ENCODE measurements at regions not wholly inside any gene's neighbourhood (a gene's known extent, or its start where the extent isn't known, plus 50 kb on each side); places are given as distances from the start of the nearest gene placed in this dataset.

DNA sequence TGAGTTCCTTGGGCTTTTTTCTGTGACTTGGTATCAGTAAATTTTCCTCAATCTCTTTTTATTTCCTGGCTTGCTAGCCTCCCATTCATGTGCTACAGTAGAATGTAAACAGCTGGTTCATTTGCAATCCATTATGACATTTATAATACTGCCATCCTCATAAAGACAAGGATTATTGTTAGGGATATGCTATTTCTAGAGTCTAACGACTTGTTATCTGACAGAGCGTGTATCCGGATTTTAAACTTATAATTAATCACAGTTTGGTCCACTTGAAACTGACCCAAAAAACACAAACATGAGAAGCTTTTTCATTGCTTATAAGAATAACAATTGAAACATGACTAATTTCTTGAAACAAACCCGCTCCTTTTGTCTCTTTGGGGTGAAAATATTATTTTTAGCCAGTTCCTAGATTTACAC is 585.8 kb downstream of the TLE4 start:
- Histone ChIP-seq H3K79me1 (ENCODE audit: insufficient read depth, low read depth, low read length, poor library complexity, severe bottlenecking) (no peaks in the 10 kb centered on the region), H2AK5ac (ENCODE audit: insufficient read length, low read length) (no peak overlapping the region), H3K23me2 (ENCODE audit: insufficient read length, low read depth, low read length, poor library complexity, severe bottlenecking) (no peaks in the 10 kb centered on the region), H3K27me3 (ENCODE audit: insufficient read depth, low read length) (no peaks in the 10 kb centered on the region), H2BK12ac (ENCODE audit: insufficient read length, low read depth, low read length) (no peak overlapping the region), H3T11ph (ENCODE audit: low read length) (no peak overlapping the region), H2BK15ac (ENCODE audit: low read depth, low read length) (no peak overlapping the region), H3K27ac (ENCODE audit: insufficient read length, low read depth, low read length) (no peak overlapping the region), H4K5ac (ENCODE audit: insufficient read length, low read depth, low read length) (no peak overlapping the region), H3K23ac (ENCODE audit: insufficient read length, low read depth, low read length) (no peak overlapping the region), H3K14ac (ENCODE audit: insufficient read depth, low read length) (no peak overlapping the region), H4K91ac (ENCODE audit: insufficient read length, low read depth, low read length) (no peak overlapping the region), H3K4me2 (ENCODE audit: insufficient read depth, insufficient read length, low read length) (no peak overlapping the region), H3K56ac (ENCODE audit: insufficient read length, low read depth, low read length) (no peak overlapping the region), H3K9ac (ENCODE audit: extremely low read depth, insufficient read length, low read length) (no peak overlapping the region), H2BK20ac (ENCODE audit: low read depth, low read length, poor library complexity, severe bottlenecking) (no peak overlapping the region), H2BK5ac (ENCODE audit: insufficient read length, low read length) (no peak overlapping the region), H3K79me2 (ENCODE audit: insufficient read depth, low read length) (no peaks in the 10 kb centered on the region), H2AFZ (ENCODE audit: low read length) (no peak overlapping the region), H3K18ac (ENCODE audit: insufficient read length, low read depth, low read length) (no peak overlapping the region), H4K8ac (replicated peaks; ENCODE audit: insufficient read length, low read depth, low read length) (no peak overlapping the region), H2BK120ac (ENCODE audit: low read depth, low read length, poor library complexity, severe bottlenecking) (no peak overlapping the region), H3K4ac (ENCODE audit: low read depth, low read length) (no peak overlapping the region), H3K9me3 (ENCODE audit: control insufficient read depth, low read depth, low read length) (no peaks in the 10 kb centered on the region), H4K20me1 (ENCODE audit: control insufficient read depth, insufficient read depth, insufficient read length) (no peaks in the 10 kb centered on the region), H3K4me1 (ENCODE audit: insufficient read depth, low read length) (no peaks in the 10 kb centered on the region)
- TF ChIP-seq, protein P1, sequence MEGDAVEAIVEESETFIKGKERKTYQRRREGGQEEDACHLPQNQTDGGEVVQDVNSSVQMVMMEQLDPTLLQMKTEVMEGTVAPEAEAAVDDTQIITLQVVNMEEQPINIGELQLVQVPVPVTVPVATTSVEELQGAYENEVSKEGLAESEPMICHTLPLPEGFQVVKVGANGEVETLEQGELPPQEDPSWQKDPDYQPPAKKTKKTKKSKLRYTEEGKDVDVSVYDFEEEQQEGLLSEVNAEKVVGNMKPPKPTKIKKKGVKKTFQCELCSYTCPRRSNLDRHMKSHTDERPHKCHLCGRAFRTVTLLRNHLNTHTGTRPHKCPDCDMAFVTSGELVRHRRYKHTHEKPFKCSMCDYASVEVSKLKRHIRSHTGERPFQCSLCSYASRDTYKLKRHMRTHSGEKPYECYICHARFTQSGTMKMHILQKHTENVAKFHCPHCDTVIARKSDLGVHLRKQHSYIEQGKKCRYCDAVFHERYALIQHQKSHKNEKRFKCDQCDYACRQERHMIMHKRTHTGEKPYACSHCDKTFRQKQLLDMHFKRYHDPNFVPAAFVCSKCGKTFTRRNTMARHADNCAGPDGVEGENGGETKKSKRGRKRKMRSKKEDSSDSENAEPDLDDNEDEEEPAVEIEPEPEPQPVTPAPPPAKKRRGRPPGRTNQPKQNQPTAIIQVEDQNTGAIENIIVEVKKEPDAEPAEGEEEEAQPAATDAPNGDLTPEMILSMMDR (conservative IDR thresholded peaks at IDR 0.05) = no peak
- WGBS (ENCODE audit: extremely low coverage, insufficient read length, low lambda C conversion rate) = no CpG with 5 or more reads among the region's 4 CpGs
- Mint-ChIP-seq H3K4me3 (no peak overlapping the region), H3K4me1 (peaks cover 22 to 28% of the 10 kb centered on the region in 2 experiments), H3K9me3 (peaks cover 6% of the 10 kb centered on the region in 2 experiments), H3K36me3 (ENCODE audit: insufficient read depth in 1 of 3, low read depth in 3 of 3) (peaks cover 2 to 7% (median 5%) of the 10 kb centered on the region in 3 experiments; a peak in 5 of 7 replicates), H3K27me3 (ENCODE audit: low read depth) (no peaks in the 10 kb centered on the region), H3K27ac (no peak overlapping the region)
- DNase-seq = no peak

Data from H9 (cell line).